NB4 (cell line): ENCODE measurements at regions not wholly inside any gene's neighbourhood (a gene's known extent, or its start where the extent isn't known, plus 50 kb on each side); places are given as distances from the start of the nearest gene placed in this dataset.

ENCODE experiments used
- DNase-seq: peaks from one replicate; pipeline ENCODE4 v3.0.0; 2010; ENCODE audit warnings: low read depth
- H3K4me3 ChIP-seq: one replicate; pipeline ENCODE4 v1.5.1; 2011; ENCODE audit warnings: mild to moderate bottlenecking, low read depth, low read length, moderate library complexity
- MYC ChIP-seq: IDR thresholded peaks from 2 replicates; pipeline ENCODE4 v1.6.1; 2011; ENCODE audit warnings: low read depth, low read length
- POLR2A ChIP-seq: IDR thresholded peaks from 2 replicates; pipeline ENCODE4 v1.6.1; 2011; ENCODE audit warnings: mild to moderate bottlenecking; ENCODE audit not compliant: insufficient read length; ENCODE audit errors: extremely low read depth
- TF ChIP-seq, protein P1 (sequence below): IDR thresholded peaks from 2 replicates; pipeline ENCODE4 v1.6.1; 2011; ENCODE audit warnings: low read depth, low read length
- TF ChIP-seq, protein P2 (sequence below): IDR thresholded peaks from one replicate; pipeline ENCODE4 v1.5.1; 2012; ENCODE audit warnings: low read depth, low read length

DNA sequence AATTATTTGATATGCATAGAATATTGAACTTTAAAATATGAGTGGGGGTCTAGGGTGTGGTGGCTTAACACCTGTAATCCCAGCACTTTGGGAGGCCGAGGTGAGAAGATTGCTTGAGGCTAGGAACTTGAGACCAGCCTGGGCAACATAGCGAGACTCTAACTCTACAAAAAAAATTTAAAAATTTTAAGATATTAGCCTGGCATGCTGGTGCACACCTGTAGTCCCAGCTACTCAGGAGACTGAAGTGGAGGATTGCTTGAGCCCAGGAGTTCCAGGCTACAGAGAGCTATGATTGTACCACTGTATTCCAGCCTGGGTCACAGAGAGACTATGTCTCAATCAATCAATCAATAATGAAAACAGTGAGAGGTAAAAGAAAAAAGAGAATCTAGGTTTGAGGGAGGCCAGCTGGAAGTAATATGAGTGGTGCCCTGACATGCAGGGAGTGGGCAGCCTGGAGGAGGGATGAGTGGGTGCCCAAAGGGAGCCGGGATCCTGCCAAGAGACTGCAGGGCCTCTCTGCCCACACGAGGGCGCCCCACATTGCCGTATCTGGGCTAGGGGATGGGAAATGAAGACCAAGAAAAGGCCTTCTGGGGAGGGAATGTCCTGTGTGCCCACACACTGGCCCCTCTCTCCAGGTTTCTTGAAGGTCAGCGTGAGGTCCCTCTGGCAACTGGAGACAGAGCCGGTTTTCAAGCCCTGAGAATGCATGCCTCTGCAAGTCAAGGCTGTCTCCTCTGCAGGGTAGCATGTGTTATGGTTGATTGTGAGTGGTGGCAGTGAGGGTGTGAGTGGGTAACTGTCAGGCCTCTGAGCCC is 93.9 kb upstream of the PPM1J start:
- DNase-seq, result peak; percentile 67
- no peak overlapping the region for H3K4me3 ChIP-seq
- TF ChIP-seq, protein P1, sequence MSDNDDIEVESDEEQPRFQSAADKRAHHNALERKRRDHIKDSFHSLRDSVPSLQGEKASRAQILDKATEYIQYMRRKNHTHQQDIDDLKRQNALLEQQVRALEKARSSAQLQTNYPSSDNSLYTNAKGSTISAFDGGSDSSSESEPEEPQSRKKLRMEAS, result no peak
- TF ChIP-seq, protein P2, sequence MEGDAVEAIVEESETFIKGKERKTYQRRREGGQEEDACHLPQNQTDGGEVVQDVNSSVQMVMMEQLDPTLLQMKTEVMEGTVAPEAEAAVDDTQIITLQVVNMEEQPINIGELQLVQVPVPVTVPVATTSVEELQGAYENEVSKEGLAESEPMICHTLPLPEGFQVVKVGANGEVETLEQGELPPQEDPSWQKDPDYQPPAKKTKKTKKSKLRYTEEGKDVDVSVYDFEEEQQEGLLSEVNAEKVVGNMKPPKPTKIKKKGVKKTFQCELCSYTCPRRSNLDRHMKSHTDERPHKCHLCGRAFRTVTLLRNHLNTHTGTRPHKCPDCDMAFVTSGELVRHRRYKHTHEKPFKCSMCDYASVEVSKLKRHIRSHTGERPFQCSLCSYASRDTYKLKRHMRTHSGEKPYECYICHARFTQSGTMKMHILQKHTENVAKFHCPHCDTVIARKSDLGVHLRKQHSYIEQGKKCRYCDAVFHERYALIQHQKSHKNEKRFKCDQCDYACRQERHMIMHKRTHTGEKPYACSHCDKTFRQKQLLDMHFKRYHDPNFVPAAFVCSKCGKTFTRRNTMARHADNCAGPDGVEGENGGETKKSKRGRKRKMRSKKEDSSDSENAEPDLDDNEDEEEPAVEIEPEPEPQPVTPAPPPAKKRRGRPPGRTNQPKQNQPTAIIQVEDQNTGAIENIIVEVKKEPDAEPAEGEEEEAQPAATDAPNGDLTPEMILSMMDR, result peak; percentile 85

DNA sequence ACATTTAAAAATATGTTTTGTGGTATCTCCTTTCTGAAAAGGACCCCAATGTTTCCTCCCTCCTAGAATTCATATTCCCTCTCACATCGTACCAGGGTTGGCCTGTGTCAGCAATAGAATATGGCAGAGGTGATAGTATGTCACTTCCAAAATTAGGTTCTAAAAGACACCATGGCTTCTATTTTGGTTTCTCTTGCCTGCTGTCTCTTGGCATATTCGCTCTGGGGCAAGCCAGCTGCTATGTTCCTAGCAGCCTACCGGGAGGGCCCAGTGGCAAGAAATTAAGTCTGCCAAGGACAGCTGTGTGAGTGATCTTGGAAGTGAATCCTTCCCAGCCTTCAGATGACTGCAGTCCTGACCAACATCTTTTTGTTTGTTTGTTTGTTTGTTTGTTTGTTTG is 92.9 kb upstream of the PPM1J start:
- no peak overlapping the region for H3K4me3 ChIP-seq
- TF ChIP-seq MYC (no peak), POLR2A (no peak)
- TF ChIP-seq, protein P1, result no peak

DNA sequence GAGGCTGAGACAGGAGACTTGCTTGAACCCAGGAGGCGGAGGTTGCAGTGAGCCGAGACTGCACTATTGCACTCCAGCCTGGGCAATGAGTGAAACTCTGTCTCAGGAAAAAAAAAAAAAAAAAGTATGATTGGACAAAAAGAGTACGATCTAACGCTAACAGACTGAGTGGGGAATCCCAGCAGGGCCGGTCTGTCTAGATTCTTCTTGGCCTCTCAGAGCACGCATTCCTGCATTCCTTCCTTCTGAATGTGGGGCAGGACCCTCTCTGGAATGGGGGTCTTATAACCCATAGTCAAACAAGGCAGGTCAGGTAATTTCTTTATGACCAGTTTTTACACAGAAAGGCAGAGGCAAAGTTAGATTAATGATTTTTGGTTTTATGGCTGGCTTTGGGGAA is 92.0 kb upstream of the PPM1J start:
- DNase-seq, result no peak
- TF ChIP-seq, protein P2, result no peak
- TF ChIP-seq POLR2A (no peak), MYC (no peak)
- TF ChIP-seq, protein P1, result no peak
- H3K4me3 ChIP-seq, result no peak overlapping the region

More for the DNA sequence above, 92.9 kb upstream of the PPM1J start:
- DNase-seq, result no peak

GRCh38 chr1:112806090-112806642 is 91.0 kb upstream of the PPM1J start:
- H3K4me3 ChIP-seq, result no peak overlapping the region
- no peak for DNase-seq
- TF ChIP-seq, protein P2, result no peak
- TF ChIP-seq MYC, result no peak
- TF ChIP-seq, protein P1, result no peak
- no peak for TF ChIP-seq POLR2A

DNA sequence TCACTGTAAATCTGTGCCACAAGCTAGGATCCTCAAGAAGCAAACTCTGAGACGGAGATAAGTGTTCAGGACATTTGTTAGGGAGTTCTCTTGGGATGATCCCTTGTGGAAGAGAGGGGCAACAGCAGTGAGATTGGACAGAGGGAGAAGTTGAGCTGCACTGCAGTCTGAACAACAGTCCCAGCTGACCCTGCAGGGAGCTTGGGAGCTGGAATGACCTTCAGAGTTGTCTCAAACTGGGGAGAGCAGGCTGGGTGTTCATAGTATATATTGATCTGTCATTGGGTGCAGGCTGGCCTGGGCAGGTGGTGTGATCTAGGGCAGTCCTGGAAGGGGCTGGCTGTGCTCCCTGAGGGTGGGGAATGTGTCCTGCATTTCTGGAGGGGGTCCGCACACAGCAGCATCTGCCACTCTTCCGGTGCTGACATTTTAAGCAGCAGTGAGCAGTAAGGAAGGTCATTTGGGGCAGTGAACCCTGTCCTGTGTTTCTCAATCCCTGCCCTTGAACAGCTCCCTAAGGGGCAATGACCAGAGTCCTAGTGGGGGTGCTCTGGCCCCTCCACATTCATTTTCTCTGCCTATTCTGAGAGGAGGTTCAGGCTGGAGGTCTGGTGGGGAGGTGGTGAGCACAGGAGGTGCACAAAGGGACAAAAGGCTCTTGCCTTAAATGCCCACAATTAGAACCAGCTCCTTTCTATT is 90.2 kb upstream of the PPM1J start:
- no peak for DNase-seq
- no peak overlapping the region for H3K4me3 ChIP-seq
- TF ChIP-seq, protein P1, result no peak
- TF ChIP-seq MYC (no peak), POLR2A (no peak)
- TF ChIP-seq, protein P2, result no peak
